ENCODE measurements at regions not wholly inside any gene's neighbourhood (a gene's known extent, or its start where the extent isn't known, plus 50 kb on each side); places are given as distances from the start of the nearest gene placed in this dataset.
"Not testable (repeated sequence)": the region's sequence is repeated elsewhere in the genome, so short reads cannot be mapped to it uniquely, and the experiment has no call there.

GRCh38 chr4:75284831-75285230 is 229.4 kb downstream of the RCHY1 start:
- H3K9me3 Mint-ChIP-seq: peaks cover 8% of the 10 kb centered on the region in 2 experiments
- peaks cover 0 to 3% (median 0%) of the 10 kb centered on the region in 3 experiments; a peak in 1 of 7 replicates for H3K36me3 Mint-ChIP-seq (ENCODE audit: insufficient read depth in 1 of 3, low read depth in 3 of 3)
- Histone ChIP-seq H2BK15ac (ENCODE audit: low read depth, low read length) (no peak overlapping the region), H3K14ac (ENCODE audit: insufficient read depth, low read length) (no peak overlapping the region), H2AFZ (ENCODE audit: low read length) (no peak overlapping the region), H3T11ph (ENCODE audit: low read length) (no peak overlapping the region), H3K4me1 (ENCODE audit: insufficient read depth, low read length) (no peaks in the 10 kb centered on the region), H3K18ac (ENCODE audit: insufficient read length, low read depth, low read length) (no peak overlapping the region), H3K9ac (ENCODE audit: extremely low read depth, insufficient read length, low read length) (no peak overlapping the region), H2BK20ac (ENCODE audit: low read depth, low read length, poor library complexity, severe bottlenecking) (no peak overlapping the region), H3K27ac (ENCODE audit: insufficient read length, low read depth, low read length) (no peak overlapping the region), H2BK120ac (ENCODE audit: low read depth, low read length, poor library complexity, severe bottlenecking) (no peak overlapping the region), H3K79me2 (ENCODE audit: insufficient read depth, low read length) (no peaks in the 10 kb centered on the region), H4K91ac (ENCODE audit: insufficient read length, low read depth, low read length) (no peak overlapping the region), H3K27me3 (ENCODE audit: insufficient read depth, low read length) (no peaks in the 10 kb centered on the region), H3K4ac (ENCODE audit: low read depth, low read length) (no peak overlapping the region), H3K56ac (ENCODE audit: insufficient read length, low read depth, low read length) (no peak overlapping the region), H2BK5ac (ENCODE audit: insufficient read length, low read length) (no peak overlapping the region), H4K20me1 (ENCODE audit: control insufficient read depth, insufficient read depth, insufficient read length) (no peaks in the 10 kb centered on the region), H2AK5ac (ENCODE audit: insufficient read length, low read length) (no peak overlapping the region), H4K5ac (ENCODE audit: insufficient read length, low read depth, low read length) (no peak overlapping the region), H3K9me3 (ENCODE audit: control insufficient read depth, low read depth, low read length) (no peaks in the 10 kb centered on the region), H3K23ac (ENCODE audit: insufficient read length, low read depth, low read length) (no peak overlapping the region), H3K23me2 (ENCODE audit: insufficient read length, low read depth, low read length, poor library complexity, severe bottlenecking) (no peaks in the 10 kb centered on the region), H3K79me1 (ENCODE audit: insufficient read depth, low read depth, low read length, poor library complexity, severe bottlenecking) (no peaks in the 10 kb centered on the region), H3K4me2 (ENCODE audit: insufficient read depth, insufficient read length, low read length) (no peak overlapping the region), H2BK12ac (ENCODE audit: insufficient read length, low read depth, low read length) (no peak overlapping the region), H4K8ac (replicated peaks; ENCODE audit: insufficient read length, low read depth, low read length) (no peak overlapping the region)
- H3K4me3 Mint-ChIP-seq: no peak overlapping the region
- TF ChIP-seq, protein P1, sequence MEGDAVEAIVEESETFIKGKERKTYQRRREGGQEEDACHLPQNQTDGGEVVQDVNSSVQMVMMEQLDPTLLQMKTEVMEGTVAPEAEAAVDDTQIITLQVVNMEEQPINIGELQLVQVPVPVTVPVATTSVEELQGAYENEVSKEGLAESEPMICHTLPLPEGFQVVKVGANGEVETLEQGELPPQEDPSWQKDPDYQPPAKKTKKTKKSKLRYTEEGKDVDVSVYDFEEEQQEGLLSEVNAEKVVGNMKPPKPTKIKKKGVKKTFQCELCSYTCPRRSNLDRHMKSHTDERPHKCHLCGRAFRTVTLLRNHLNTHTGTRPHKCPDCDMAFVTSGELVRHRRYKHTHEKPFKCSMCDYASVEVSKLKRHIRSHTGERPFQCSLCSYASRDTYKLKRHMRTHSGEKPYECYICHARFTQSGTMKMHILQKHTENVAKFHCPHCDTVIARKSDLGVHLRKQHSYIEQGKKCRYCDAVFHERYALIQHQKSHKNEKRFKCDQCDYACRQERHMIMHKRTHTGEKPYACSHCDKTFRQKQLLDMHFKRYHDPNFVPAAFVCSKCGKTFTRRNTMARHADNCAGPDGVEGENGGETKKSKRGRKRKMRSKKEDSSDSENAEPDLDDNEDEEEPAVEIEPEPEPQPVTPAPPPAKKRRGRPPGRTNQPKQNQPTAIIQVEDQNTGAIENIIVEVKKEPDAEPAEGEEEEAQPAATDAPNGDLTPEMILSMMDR (conservative IDR thresholded peaks at IDR 0.05): no peak
- no peak overlapping the region for H3K27ac Mint-ChIP-seq
- peaks cover 0 to 2% of the 10 kb centered on the region in 2 experiments; a peak in 1 of 4 replicates for H3K4me1 Mint-ChIP-seq
- H3K27me3 Mint-ChIP-seq (ENCODE audit: low read depth): no peaks in the 10 kb centered on the region; the same call in 1 of the 2 replicates
- no peak for DNase-seq

- H3K27me3 Mint-ChIP-seq (ENCODE audit: low read depth); H3K4me3 Mint-ChIP-seq; H2AFZ ChIP-seq (ENCODE audit: low read length); H3T11ph ChIP-seq (ENCODE audit: low read length); H3K56ac ChIP-seq (ENCODE audit: insufficient read length, low read depth, low read length); H3K14ac ChIP-seq (ENCODE audit: insufficient read depth, low read length); H3K9ac ChIP-seq (ENCODE audit: extremely low read depth, insufficient read length, low read length); H3K9me3 ChIP-seq (ENCODE audit: control insufficient read depth, low read depth, low read length); H3K27ac Mint-ChIP-seq; H3K4ac ChIP-seq (ENCODE audit: low read depth, low read length); H3K4me1 ChIP-seq (ENCODE audit: insufficient read depth, low read length); H2AK5ac ChIP-seq (ENCODE audit: insufficient read length, low read length); H3K79me1 ChIP-seq (ENCODE audit: insufficient read depth, low read depth, low read length, poor library complexity, severe bottlenecking); H2BK120ac ChIP-seq (ENCODE audit: low read depth, low read length, poor library complexity, severe bottlenecking); H3K27ac ChIP-seq (ENCODE audit: insufficient read length, low read depth, low read length); H3K18ac ChIP-seq (ENCODE audit: insufficient read length, low read depth, low read length); H3K4me2 ChIP-seq (ENCODE audit: insufficient read depth, insufficient read length, low read length); DNase-seq; H3K27me3 ChIP-seq (ENCODE audit: insufficient read depth, low read length); H4K5ac ChIP-seq (ENCODE audit: insufficient read length, low read depth, low read length); H3K23ac ChIP-seq (ENCODE audit: insufficient read length, low read depth, low read length); H2BK20ac ChIP-seq (ENCODE audit: low read depth, low read length, poor library complexity, severe bottlenecking); H3K4me1 Mint-ChIP-seq; H3K23me2 ChIP-seq (ENCODE audit: insufficient read length, low read depth, low read length, poor library complexity, severe bottlenecking); H2BK15ac ChIP-seq (ENCODE audit: low read depth, low read length); H3K79me2 ChIP-seq (ENCODE audit: insufficient read depth, low read length); H2BK12ac ChIP-seq (ENCODE audit: insufficient read length, low read depth, low read length); H4K91ac ChIP-seq (ENCODE audit: insufficient read length, low read depth, low read length); H2BK5ac ChIP-seq (ENCODE audit: insufficient read length, low read length); H4K8ac ChIP-seq (replicated peaks; ENCODE audit: insufficient read length, low read depth, low read length); H4K20me1 ChIP-seq (ENCODE audit: control insufficient read depth, insufficient read depth, insufficient read length): not testable (repeated sequence)
- peaks cover 21 to 28% of the 10 kb centered on the region in 2 experiments for H3K9me3 Mint-ChIP-seq
- H3K36me3 Mint-ChIP-seq (ENCODE audit: insufficient read depth in 1 of 3, low read depth in 3 of 3): peaks cover 6 to 18% (median 10%) of the 10 kb centered on the region in 3 experiments; a peak in 6 of 7 replicates
- no CpG with 5 or more reads among the region's 1 CpG for WGBS (ENCODE audit: extremely low coverage, insufficient read length, low lambda C conversion rate)
Observed at GRCh38 chr4:75280461-75280860, 233.7 kb downstream of the RCHY1 start.

All from H9 (cell line).